GM19467 (cell line): ENCODE measurements at regions not wholly inside any gene's neighbourhood (a gene's known extent, or its start where the extent isn't known, plus 50 kb on each side); places are given as distances from the start of the nearest gene placed in this dataset.
"Not testable (repeated sequence)": the region's sequence is repeated elsewhere in the genome, so short reads cannot be mapped to it uniquely, and the experiment has no call there.

Experiments
- ATAC-seq: cut with Tn5 transposase; IDR thresholded peaks from one replicate; pipeline ENCODE4 v1.9.1; 2021; ENCODE audit warnings: mild to moderate bottlenecking, moderate library complexity; ENCODE audit not compliant: unreplicated experiment

GRCh38 chr3:75840160-75840559 lies 54.8 kb upstream of the ZNF717 start:
- not testable (repeated sequence) for ATAC-seq

- ATAC-seq = not testable (repeated sequence)
Observed at GRCh38 chr3:75850301-75851008, 65.1 kb upstream of the ZNF717 start.

GRCh38 chr3:75863130-75863529 lies 77.8 kb upstream of the ZNF717 start:
- no peak for ATAC-seq

GRCh38 chr3:75863878-75864277 lies 78.5 kb upstream of the ZNF717 start:
- ATAC-seq = no peak

GRCh38 chr3:75883719-75884118 lies 98.4 kb upstream of the ZNF717 start:
- ATAC-seq = not testable (repeated sequence)

- no peak for ATAC-seq
Observed at GRCh38 chr3:75886971-75887526, 101.7 kb upstream of the ZNF717 start.

- ATAC-seq = no peak
Observed at GRCh38 chr3:75894234-75894633, 108.9 kb upstream of the ZNF717 start.

GRCh38 chr3:75896265-75896664 lies 110.9 kb upstream of the ZNF717 start:
- no peak for ATAC-seq

- ATAC-seq = not testable (repeated sequence)
Observed at GRCh38 chr3:75901446-75901845, 116.1 kb upstream of the ZNF717 start.

- ATAC-seq = no peak
Observed at GRCh38 chr3:75906555-75907112, 121.3 kb upstream of the ZNF717 start.

GRCh38 chr3:75913800-75914350 lies 128.5 kb upstream of the ZNF717 start:
- no peak for ATAC-seq

- not testable (repeated sequence) for ATAC-seq
Observed at GRCh38 chr3:75914741-75915140, 129.4 kb upstream of the ZNF717 start.

GRCh38 chr3:75938921-75939320 lies 153.6 kb upstream of the ZNF717 start:
- no peak for ATAC-seq

- ATAC-seq = no peak
Observed at GRCh38 chr3:75951941-75952340, 166.6 kb upstream of the ZNF717 start.

- ATAC-seq = not testable (repeated sequence)
Observed at GRCh38 chr3:75960031-75960430, 174.7 kb upstream of the ZNF717 start.

GRCh38 chr3:75962054-75962453 lies 176.7 kb upstream of the ZNF717 start:
- not testable (repeated sequence) for ATAC-seq

- ATAC-seq = no peak
Observed at GRCh38 chr3:75967071-75967470, 181.7 kb upstream of the ZNF717 start.

GRCh38 chr3:75978686-75979085 lies 193.3 kb upstream of the ZNF717 start:
- ATAC-seq = no peak

GRCh38 chr3:75981401-75981800 lies 196.1 kb upstream of the ZNF717 start:
- no peak for ATAC-seq

- ATAC-seq = no peak
Observed at GRCh38 chr3:75982151-75982550, 196.8 kb upstream of the ZNF717 start.

GRCh38 chr3:75983111-75983510 lies 197.8 kb upstream of the ZNF717 start:
- no peak for ATAC-seq
